Stomach (tissue), 4 donors: ENCODE measurements at regions not wholly inside any gene's neighbourhood (a gene's known extent, or its start where the extent isn't known, plus 50 kb on each side); places are given as distances from the start of the nearest gene placed in this dataset.

Experiments
- EP300 ChIP-seq: sonication (generic); formaldehyde crosslinking; IDR thresholded peaks from one replicate; pipeline ENCODE4 v1.6.1; 2017; ENCODE audit warnings: antibody characterized with exemption
- TF ChIP-seq, protein P1 (sequence below), 7 experiments: fragments of 450-650 bp in 4 of 7; fragments of 200-600 bp in 3 of 7; sonication (generic) in 3 of 7; IDR thresholded peaks; one replicate each; pipeline ENCODE4 v1.5.1; 2016 to 2019; ENCODE audit warnings: antibody characterized with exemption in 7 of 7, control low read depth in 2 of 7, mild to moderate bottlenecking in 1 of 7

DNA sequence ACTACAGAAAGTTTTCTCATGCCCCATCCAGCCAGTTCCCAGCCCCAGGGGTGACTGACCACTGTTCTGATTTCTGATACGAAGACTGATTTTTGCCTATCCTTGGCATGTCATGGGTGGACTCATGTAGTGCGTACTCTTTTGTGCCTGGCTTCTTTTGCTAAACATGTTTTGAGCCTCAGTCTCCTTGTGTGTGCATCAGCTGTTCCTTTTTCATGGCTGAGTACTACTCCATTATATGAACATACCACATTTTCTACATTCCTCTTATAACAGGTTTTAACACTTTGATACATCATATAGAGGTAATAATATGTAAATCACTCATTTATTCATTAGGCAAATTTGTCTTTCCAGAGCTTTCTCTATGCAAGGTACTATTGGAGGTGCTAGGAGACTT is 126.7 kb downstream of the ANAPC4 start:
- TF ChIP-seq EP300 = no peak
- TF ChIP-seq, protein P1, sequence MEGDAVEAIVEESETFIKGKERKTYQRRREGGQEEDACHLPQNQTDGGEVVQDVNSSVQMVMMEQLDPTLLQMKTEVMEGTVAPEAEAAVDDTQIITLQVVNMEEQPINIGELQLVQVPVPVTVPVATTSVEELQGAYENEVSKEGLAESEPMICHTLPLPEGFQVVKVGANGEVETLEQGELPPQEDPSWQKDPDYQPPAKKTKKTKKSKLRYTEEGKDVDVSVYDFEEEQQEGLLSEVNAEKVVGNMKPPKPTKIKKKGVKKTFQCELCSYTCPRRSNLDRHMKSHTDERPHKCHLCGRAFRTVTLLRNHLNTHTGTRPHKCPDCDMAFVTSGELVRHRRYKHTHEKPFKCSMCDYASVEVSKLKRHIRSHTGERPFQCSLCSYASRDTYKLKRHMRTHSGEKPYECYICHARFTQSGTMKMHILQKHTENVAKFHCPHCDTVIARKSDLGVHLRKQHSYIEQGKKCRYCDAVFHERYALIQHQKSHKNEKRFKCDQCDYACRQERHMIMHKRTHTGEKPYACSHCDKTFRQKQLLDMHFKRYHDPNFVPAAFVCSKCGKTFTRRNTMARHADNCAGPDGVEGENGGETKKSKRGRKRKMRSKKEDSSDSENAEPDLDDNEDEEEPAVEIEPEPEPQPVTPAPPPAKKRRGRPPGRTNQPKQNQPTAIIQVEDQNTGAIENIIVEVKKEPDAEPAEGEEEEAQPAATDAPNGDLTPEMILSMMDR (IDR thresholded peaks at IDR 0.05) = no peak
